ENCODE measurements at regions not wholly inside any gene's neighbourhood (a gene's known extent, or its start where the extent isn't known, plus 50 kb on each side); places are given as distances from the start of the nearest gene placed in this dataset.

GRCh38 chr16:13429416-13429815, 490.5 kb upstream of the ERCC4 start:
- DNase-seq (ENCODE audit: low read depth, low spot score), result no peak
- no TSS peak for BruUV-seq (replicated peaks)
- Histone ChIP-seq H3K9ac (ENCODE audit: low read length) (no peak overlapping the region), H2AFZ (ENCODE audit: low read depth, low read length, poor library complexity, severe bottlenecking) (no peak overlapping the region), H3K9me2 (ENCODE audit: insufficient read depth) (no peaks in the 10 kb centered on the region), H3K27ac (ENCODE audit: low read depth, low read length) (no peak overlapping the region), H3K9me3 (ENCODE audit: control insufficient read depth in 1 of 2, insufficient read depth in 1 of 2, low read depth in 1 of 2, low read length in 2 of 2) (no peaks in the 10 kb centered on the region), H3K4me2 (ENCODE audit: low read length) (no peak overlapping the region), H3K4me3 (replicated peaks in 1 of 2; ENCODE audit: low read depth in 1 of 2, low read length in 2 of 2) (no peak overlapping the region), H3K36me3 (ENCODE audit: control insufficient read depth in 1 of 2, insufficient read depth in 2 of 2, low read length in 2 of 2) (no peaks in the 10 kb centered on the region), H4K20me1 (ENCODE audit: insufficient read depth) (no peaks in the 10 kb centered on the region), H3K27me3 (ENCODE audit: insufficient read depth, low read length) (no peaks in the 10 kb centered on the region), H3K4me1 (ENCODE audit: control insufficient read depth in 1 of 2, insufficient read depth in 2 of 2, low read length in 2 of 2) (no peaks in the 10 kb centered on the region), H3K79me2 (ENCODE audit: insufficient read depth, low read length) (no peaks in the 10 kb centered on the region)
- ChIA-PET POLR2A (no interaction called here), CTCF (no interaction called here), RAD21 (ENCODE audit: low non-redundant PET in 1 of 2, low total read pairs in 2 of 2, uncharacterized antibody in 2 of 2, unreplicated experiment in 2 of 2) (no interaction called here)
- TF ChIP-seq ZBTB33 (IDR thresholded peaks at IDR 0.05; ENCODE audit: extremely low read depth, insufficient replicate concordance, low read length), result no peak
- no peak for ATAC-seq
- intact Hi-C loops (cut with micrococcal nuclease), result no loop called here

- ChIA-PET POLR2A (no interaction called here), RAD21 (ENCODE audit: low non-redundant PET in 1 of 2, low total read pairs in 2 of 2, uncharacterized antibody in 2 of 2, unreplicated experiment in 2 of 2) (no interaction called here), CTCF (no interaction called here)
- Histone ChIP-seq H3K9ac (ENCODE audit: low read length) (no peak overlapping the region), H3K36me3 (ENCODE audit: control insufficient read depth in 1 of 2, insufficient read depth in 2 of 2, low read length in 2 of 2) (no peaks in the 10 kb centered on the region), H3K4me1 (ENCODE audit: control insufficient read depth in 1 of 2, insufficient read depth in 2 of 2, low read length in 2 of 2) (no peaks in the 10 kb centered on the region), H4K20me1 (ENCODE audit: insufficient read depth) (no peaks in the 10 kb centered on the region), H3K27ac (ENCODE audit: low read depth, low read length) (no peak overlapping the region), H3K79me2 (ENCODE audit: insufficient read depth, low read length) (no peaks in the 10 kb centered on the region), H3K4me3 (replicated peaks in 1 of 2; ENCODE audit: low read depth in 1 of 2, low read length in 2 of 2) (no peak overlapping the region), H3K9me3 (ENCODE audit: control insufficient read depth in 1 of 2, insufficient read depth in 1 of 2, low read depth in 1 of 2, low read length in 2 of 2) (peaks cover 0 to 5% of the 10 kb centered on the region in 2 experiments; a peak in 1 of 4 replicates), H3K9me2 (ENCODE audit: insufficient read depth) (no peaks in the 10 kb centered on the region), H3K27me3 (ENCODE audit: insufficient read depth, low read length) (no peaks in the 10 kb centered on the region), H3K4me2 (ENCODE audit: low read length) (no peak overlapping the region), H2AFZ (ENCODE audit: low read depth, low read length, poor library complexity, severe bottlenecking) (no peak overlapping the region)
- DNase-seq (ENCODE audit: low read depth, low spot score) (no peak), ATAC-seq (no peak)
- TF ChIP-seq REST (IDR thresholded peaks at IDR 0.05; ENCODE audit: low read depth) (no peak), POLR2AphosphoS5 (IDR thresholded peaks at IDR 0.05; ENCODE audit: low read depth, low read length) (no peak), EZH2 (IDR thresholded peaks at IDR 0.05) (no peak), ELF1 (IDR thresholded peaks at IDR 0.05; ENCODE audit: borderline replicate concordance, low read depth) (no peak), CEBPB (IDR thresholded peaks at IDR 0.05; ENCODE audit: low read depth) (no peak)
- intact Hi-C loops (cut with micrococcal nuclease), result no loop called here
- BruUV-seq (replicated peaks), result no TSS peak
Measured at GRCh38 chr16:13435415-13435814, 484.5 kb upstream of the ERCC4 start.
